Esophagus squamous epithelium (tissue), 4 donors: ENCODE measurements at regions not wholly inside any gene's neighbourhood (a gene's known extent, or its start where the extent isn't known, plus 50 kb on each side); places are given as distances from the start of the nearest gene placed in this dataset.

Experiments
- POLR2A ChIP-seq, 4 donors: fragments of 450-650 bp; IDR thresholded peaks; one replicate each; pipeline ENCODE4 v1.6.1; 2017; ENCODE audit warnings: antibody characterized with exemption in 4 of 4, mild to moderate bottlenecking in 4 of 4, moderate library complexity in 3 of 4
- TF ChIP-seq, protein P1 (sequence below), 6 experiments: fragments of 450-650 bp in 4 of 6; fragments of 200-600 bp in 2 of 6; sonication (generic) in 2 of 6; IDR thresholded peaks; one replicate each; pipeline ENCODE4 v1.5.1; 2016 to 2019; ENCODE audit warnings: antibody characterized with exemption in 6 of 6, mild to moderate bottlenecking in 4 of 6, moderate library complexity in 4 of 6

- no peak for TF ChIP-seq POLR2A (IDR thresholded peaks at IDR 0.05)
- TF ChIP-seq, protein P1, sequence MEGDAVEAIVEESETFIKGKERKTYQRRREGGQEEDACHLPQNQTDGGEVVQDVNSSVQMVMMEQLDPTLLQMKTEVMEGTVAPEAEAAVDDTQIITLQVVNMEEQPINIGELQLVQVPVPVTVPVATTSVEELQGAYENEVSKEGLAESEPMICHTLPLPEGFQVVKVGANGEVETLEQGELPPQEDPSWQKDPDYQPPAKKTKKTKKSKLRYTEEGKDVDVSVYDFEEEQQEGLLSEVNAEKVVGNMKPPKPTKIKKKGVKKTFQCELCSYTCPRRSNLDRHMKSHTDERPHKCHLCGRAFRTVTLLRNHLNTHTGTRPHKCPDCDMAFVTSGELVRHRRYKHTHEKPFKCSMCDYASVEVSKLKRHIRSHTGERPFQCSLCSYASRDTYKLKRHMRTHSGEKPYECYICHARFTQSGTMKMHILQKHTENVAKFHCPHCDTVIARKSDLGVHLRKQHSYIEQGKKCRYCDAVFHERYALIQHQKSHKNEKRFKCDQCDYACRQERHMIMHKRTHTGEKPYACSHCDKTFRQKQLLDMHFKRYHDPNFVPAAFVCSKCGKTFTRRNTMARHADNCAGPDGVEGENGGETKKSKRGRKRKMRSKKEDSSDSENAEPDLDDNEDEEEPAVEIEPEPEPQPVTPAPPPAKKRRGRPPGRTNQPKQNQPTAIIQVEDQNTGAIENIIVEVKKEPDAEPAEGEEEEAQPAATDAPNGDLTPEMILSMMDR (IDR thresholded peaks at IDR 0.05): no peak
Measured at GRCh38 chr4:84436812-84437211, 62.3 kb downstream of the NKX6-1 start.
